ENCODE measurements at regions not wholly inside any gene's neighbourhood (a gene's known extent, or its start where the extent isn't known, plus 50 kb on each side); places are given as distances from the start of the nearest gene placed in this dataset.

GRCh38 chr17:72304859-72305258, 184.0 kb downstream of the SOX9 start:
- no peak overlapping the region for H3K27ac ChIP-seq (ENCODE audit: low read length)
- TF ChIP-seq EZH2phosphoT487 (IDR thresholded peaks at IDR 0.05; ENCODE audit: borderline replicate concordance, low read length) (no peak), EZH2 (IDR thresholded peaks at IDR 0.05; ENCODE audit: low read length, unreplicated experiment) (no peak), CTCF (conservative IDR thresholded peaks at IDR 0.05; ENCODE audit: low read depth, low read length) (no peak)
- intact Hi-C loops (cut with micrococcal nuclease), result no loop called here
- no peak overlapping the region for H2AFZ ChIP-seq (ENCODE audit: low read length)
- no peaks in the 10 kb centered on the region for H3K36me3 ChIP-seq (ENCODE audit: low read depth, low read length)
- no peak overlapping the region for H3K4me3 ChIP-seq (ENCODE audit: low read length)
- H3K79me2 ChIP-seq (ENCODE audit: low read length), result no peaks in the 10 kb centered on the region
- ChIA-PET POLR2A (ENCODE audit: unreplicated experiment) (no interaction called here), CTCF (no interaction called here)
- no TSS peak for BruUV-seq (replicated peaks)
- H3K4me1 ChIP-seq (ENCODE audit: insufficient read depth, low read length), result peaks cover 5% of the 10 kb centered on the region; the same call in 1 of the 2 replicates
- no peaks in the 10 kb centered on the region for H4K20me1 ChIP-seq (ENCODE audit: low read length)
- ATAC-seq (no peak), DNase-seq (no peak)
- no peaks in the 10 kb centered on the region for H3K9me2 ChIP-seq (replicated peaks; ENCODE audit: low read length)
- no peaks in the 10 kb centered on the region for H3K9me3 ChIP-seq (ENCODE audit: low read length)
- no peaks in the 10 kb centered on the region for H3F3A ChIP-seq (ENCODE audit: low read length, unreplicated experiment)
- no peak overlapping the region for H3K9ac ChIP-seq (ENCODE audit: low read length)
- H3K27me3 ChIP-seq (ENCODE audit: low read length), result no peaks in the 10 kb centered on the region
- no peak overlapping the region for H3K4me2 ChIP-seq (ENCODE audit: low read length)

- no TSS peak for BruUV-seq (replicated peaks)
- H4K20me1 ChIP-seq (ENCODE audit: low read length), result no peaks in the 10 kb centered on the region
- no peaks in the 10 kb centered on the region for H3K9me3 ChIP-seq (ENCODE audit: low read length)
- H3K79me2 ChIP-seq (ENCODE audit: low read length), result no peaks in the 10 kb centered on the region
- ChIA-PET POLR2A (ENCODE audit: unreplicated experiment) (no interaction called here), CTCF (no interaction called here)
- no peak overlapping the region for H3K27ac ChIP-seq (ENCODE audit: low read length)
- H3K4me1 ChIP-seq (ENCODE audit: insufficient read depth, low read length), result peaks cover 5% of the 10 kb centered on the region; the same call in 1 of the 2 replicates
- no peak overlapping the region for H2AFZ ChIP-seq (ENCODE audit: low read length)
- no peaks in the 10 kb centered on the region for H3F3A ChIP-seq (ENCODE audit: low read length, unreplicated experiment)
- H3K4me3 ChIP-seq (ENCODE audit: low read length), result no peak overlapping the region
- no peak overlapping the region for H3K4me2 ChIP-seq (ENCODE audit: low read length)
- no peak for TF ChIP-seq EZH2 (IDR thresholded peaks at IDR 0.05; ENCODE audit: low read length, unreplicated experiment)
- TF ChIP-seq EZH2phosphoT487 (IDR thresholded peaks at IDR 0.05; ENCODE audit: borderline replicate concordance, low read length), result no peak
- no peak for TF ChIP-seq CTCF (conservative IDR thresholded peaks at IDR 0.05; ENCODE audit: low read depth, low read length)
- H3K9ac ChIP-seq (ENCODE audit: low read length), result no peak overlapping the region
- ATAC-seq, result no peak
- H3K27me3 ChIP-seq (ENCODE audit: low read length), result no peaks in the 10 kb centered on the region
- H3K36me3 ChIP-seq (ENCODE audit: low read depth, low read length), result no peaks in the 10 kb centered on the region
- no peak for DNase-seq
- no peaks in the 10 kb centered on the region for H3K9me2 ChIP-seq (replicated peaks; ENCODE audit: low read length)
- intact Hi-C loops (cut with micrococcal nuclease), result no loop called here
Measured at GRCh38 chr17:72305472-72305871, 184.7 kb downstream of the SOX9 start.

GRCh38 chr17:72306037-72306436, 185.2 kb downstream of the SOX9 start:
- no peak overlapping the region for H3K4me2 ChIP-seq (ENCODE audit: low read length)
- no peak for TF ChIP-seq CTCF (conservative IDR thresholded peaks at IDR 0.05; ENCODE audit: low read depth, low read length)
- TF ChIP-seq EZH2phosphoT487 (IDR thresholded peaks at IDR 0.05; ENCODE audit: borderline replicate concordance, low read length), result no peak
- TF ChIP-seq EZH2 (IDR thresholded peaks at IDR 0.05; ENCODE audit: low read length, unreplicated experiment), result no peak
- H3K4me3 ChIP-seq (ENCODE audit: low read length), result no peak overlapping the region
- CTCF ChIA-PET, result no interaction called here
- H3F3A ChIP-seq (ENCODE audit: low read length, unreplicated experiment), result no peaks in the 10 kb centered on the region
- no TSS peak for BruUV-seq (replicated peaks)
- no peaks in the 10 kb centered on the region for H3K36me3 ChIP-seq (ENCODE audit: low read depth, low read length)
- intact Hi-C loops (cut with micrococcal nuclease), result no loop called here
- no peaks in the 10 kb centered on the region for H3K9me3 ChIP-seq (ENCODE audit: low read length)
- H3K4me1 ChIP-seq (ENCODE audit: insufficient read depth, low read length), result peaks cover 5% of the 10 kb centered on the region; the same call in 1 of the 2 replicates
- POLR2A ChIA-PET (ENCODE audit: unreplicated experiment), result no interaction called here
- no peaks in the 10 kb centered on the region for H3K79me2 ChIP-seq (ENCODE audit: low read length)
- H2AFZ ChIP-seq (ENCODE audit: low read length), result no peak overlapping the region
- H4K20me1 ChIP-seq (ENCODE audit: low read length), result no peaks in the 10 kb centered on the region
- no peaks in the 10 kb centered on the region for H3K9me2 ChIP-seq (replicated peaks; ENCODE audit: low read length)
- H3K27ac ChIP-seq (ENCODE audit: low read length), result no peak overlapping the region
- ATAC-seq, result no peak
- H3K27me3 ChIP-seq (ENCODE audit: low read length), result no peaks in the 10 kb centered on the region
- no peak for DNase-seq
- no peak overlapping the region for H3K9ac ChIP-seq (ENCODE audit: low read length)

Data from PC-3 (cell line).